ENCODE measurements at regions not wholly inside any gene's neighbourhood (a gene's known extent, or its start where the extent isn't known, plus 50 kb on each side); places are given as distances from the start of the nearest gene placed in this dataset.

DNA sequence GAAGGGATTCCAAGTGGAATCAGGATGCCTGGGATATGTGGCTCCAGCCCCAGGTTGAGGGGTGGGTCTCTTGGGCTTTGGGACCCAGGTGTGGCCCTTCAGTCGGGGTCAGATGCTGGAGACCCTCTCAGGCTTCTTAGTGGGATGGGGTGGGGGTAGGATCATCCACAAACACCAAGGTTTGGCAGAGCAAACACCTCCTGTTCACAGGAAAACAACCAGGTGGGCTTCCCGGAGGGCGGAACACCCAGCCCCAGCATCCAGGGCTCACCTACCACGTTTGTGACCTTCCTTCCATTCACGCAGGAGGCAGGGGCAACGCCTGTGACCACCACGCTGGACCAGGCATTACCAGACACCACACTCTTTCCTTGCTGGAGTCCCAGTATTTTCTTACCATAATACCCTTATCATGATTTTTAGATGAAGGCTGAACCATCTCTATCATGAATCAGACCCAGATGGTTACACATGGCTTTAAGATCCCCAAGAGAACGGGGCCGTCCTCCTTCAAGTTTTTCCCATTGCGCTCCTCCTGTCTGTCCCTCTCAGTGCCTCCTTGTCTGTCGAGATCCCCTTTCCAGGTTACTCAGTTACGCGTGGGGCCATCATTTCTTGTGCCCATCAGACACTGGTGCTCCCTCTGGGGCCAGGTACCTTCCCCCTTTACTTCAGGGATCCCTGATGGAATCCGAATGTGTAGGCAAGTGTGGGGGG lies 428.2 kb downstream of the NPHP4 start:
- Mint-ChIP-seq H3K4me1 (no peaks in the 10 kb centered on the region), H3K4me3 (no peak overlapping the region), H3K9me3 (peaks cover under 1 to 5% (median 2%) of the 10 kb centered on the region in 3 donors), H3K27me3 (peaks cover 8 to 12% of the 10 kb centered on the region in 2 donors), H3K27ac (no peak overlapping the region), H3K36me3 (no peaks in the 10 kb centered on the region)
- Histone ChIP-seq H3K27me3 (replicated peaks in 1 of 2; ENCODE audit: control insufficient read depth in 2 of 2, extremely low read depth in 1 of 2, insufficient read depth in 2 of 2, low read length in 1 of 2) (peaks cover 0 to 25% of the 10 kb centered on the region in 2 experiments), H3K36me3 (ENCODE audit: control insufficient read depth in 2 of 2, extremely low read depth in 1 of 2, insufficient read depth in 1 of 2, low read length in 1 of 2) (no peaks in the 10 kb centered on the region), H3K4me3 (ENCODE audit: control insufficient read depth in 1 of 2, extremely low read depth in 1 of 2, low read length in 1 of 2) (no peak overlapping the region), H3K9me3 (no peaks in the 10 kb centered on the region), H3K4me1 (ENCODE audit: control insufficient read depth in 1 of 2, extremely low read depth in 1 of 2, insufficient read depth in 2 of 2, low read length in 2 of 2) (no peaks in the 10 kb centered on the region), H3K27ac (ENCODE audit: low read length) (no peak overlapping the region)
- ChIA-PET POLR2A (no interaction called here), CTCF (no interaction called here)
- ATAC-seq (replicated peaks in 1 of 4), result no peak
- DNase-seq, result no peak
- 72% methylated on average over 7 of the region's 14 CpGs for WGBS (ENCODE audit: insufficient coverage)

DNA sequence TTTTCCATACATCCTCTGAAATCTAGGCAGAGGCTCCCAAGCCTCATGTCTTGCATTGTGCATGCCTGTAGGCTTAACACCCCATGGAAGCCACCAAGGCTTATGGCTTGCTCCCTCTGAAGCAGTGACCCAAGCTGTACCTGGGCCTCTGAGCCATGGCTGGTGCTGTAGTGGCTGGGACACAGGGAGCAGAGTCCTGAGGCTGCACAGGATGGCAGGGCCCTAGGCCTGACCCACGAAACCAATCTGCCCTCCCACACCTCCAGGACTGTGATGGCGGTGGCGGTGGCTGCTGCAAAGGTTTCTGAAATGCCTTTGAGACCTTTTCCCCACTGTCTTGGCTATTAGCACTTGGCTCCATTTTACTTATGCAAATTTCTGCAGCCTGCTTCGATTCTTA lies 429.5 kb downstream of the NPHP4 start:
- Histone ChIP-seq H3K27ac (ENCODE audit: low read length) (no peak overlapping the region), H3K36me3 (ENCODE audit: control insufficient read depth in 2 of 2, extremely low read depth in 1 of 2, insufficient read depth in 1 of 2, low read length in 1 of 2) (no peaks in the 10 kb centered on the region), H3K4me3 (ENCODE audit: control insufficient read depth in 1 of 2, extremely low read depth in 1 of 2, low read length in 1 of 2) (no peak overlapping the region), H3K4me1 (ENCODE audit: control insufficient read depth in 1 of 2, extremely low read depth in 1 of 2, insufficient read depth in 2 of 2, low read length in 2 of 2) (no peaks in the 10 kb centered on the region), H3K27me3 (replicated peaks in 1 of 2; ENCODE audit: control insufficient read depth in 2 of 2, extremely low read depth in 1 of 2, insufficient read depth in 2 of 2, low read length in 1 of 2) (peaks cover 0 to 25% of the 10 kb centered on the region in 2 experiments), H3K9me3 (no peaks in the 10 kb centered on the region)
- Mint-ChIP-seq H3K4me1 (no peaks in the 10 kb centered on the region), H3K36me3 (no peaks in the 10 kb centered on the region), H3K9me3 (peaks cover 5 to 9% (median 9%) of the 10 kb centered on the region in 3 donors), H3K27ac (no peak overlapping the region), H3K4me3 (no peak overlapping the region), H3K27me3 (peaks cover 8 to 12% of the 10 kb centered on the region in 2 donors)
- ATAC-seq (replicated peaks in 1 of 4) (no peak), DNase-seq (no peak)
- ChIA-PET CTCF (no interaction called here), POLR2A (no interaction called here)
- WGBS (ENCODE audit: insufficient coverage), result no CpG with 5 or more reads among the region's 4 CpGs

DNA sequence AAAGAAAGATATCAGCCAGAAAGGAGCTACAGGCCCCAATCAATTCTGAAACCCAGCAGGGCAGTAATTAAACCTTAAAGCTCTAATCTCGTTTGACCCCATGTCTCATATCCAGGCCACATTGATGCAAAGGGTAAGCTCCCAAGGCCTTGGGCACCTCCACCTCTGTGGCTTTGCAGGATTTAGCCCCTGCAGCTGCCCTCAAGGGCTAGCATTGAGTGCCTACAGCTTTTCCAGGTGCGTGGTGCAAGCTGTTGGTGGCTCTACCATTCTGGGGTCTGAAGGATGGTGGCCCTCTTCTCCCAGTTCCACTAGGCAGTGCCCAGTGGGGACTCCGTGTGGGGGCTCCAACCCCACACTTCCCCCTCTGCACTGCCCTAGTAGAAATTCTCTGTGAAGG lies 429.9 kb downstream of the NPHP4 start:
- Histone ChIP-seq H3K4me3 (ENCODE audit: control insufficient read depth in 1 of 2, extremely low read depth in 1 of 2, low read length in 1 of 2) (no peak overlapping the region), H3K27ac (ENCODE audit: low read length) (no peak overlapping the region), H3K27me3 (replicated peaks in 1 of 2; ENCODE audit: control insufficient read depth in 2 of 2, extremely low read depth in 1 of 2, insufficient read depth in 2 of 2, low read length in 1 of 2) (peaks cover 0 to 25% of the 10 kb centered on the region in 2 experiments), H3K4me1 (ENCODE audit: control insufficient read depth in 1 of 2, extremely low read depth in 1 of 2, insufficient read depth in 2 of 2, low read length in 2 of 2) (no peaks in the 10 kb centered on the region), H3K36me3 (ENCODE audit: control insufficient read depth in 2 of 2, extremely low read depth in 1 of 2, insufficient read depth in 1 of 2, low read length in 1 of 2) (no peaks in the 10 kb centered on the region), H3K9me3 (no peaks in the 10 kb centered on the region)
- peaks cover 5 to 10% (median 9%) of the 10 kb centered on the region in 3 donors for H3K9me3 Mint-ChIP-seq
- CTCF ChIA-PET, result no interaction called here
- no peak for DNase-seq
- no peaks in the 10 kb centered on the region for H3K4me1 Mint-ChIP-seq
- POLR2A ChIA-PET, result no interaction called here
- WGBS (ENCODE audit: insufficient coverage), result 58% methylated on average over 2 of the region's 3 CpGs
- no peaks in the 10 kb centered on the region for H3K36me3 Mint-ChIP-seq
- no peak overlapping the region for H3K4me3 Mint-ChIP-seq
- no peak overlapping the region for H3K27ac Mint-ChIP-seq
- ATAC-seq (replicated peaks in 1 of 4), result no peak
- H3K27me3 Mint-ChIP-seq, result peaks cover 8 to 12% of the 10 kb centered on the region in 2 donors

DNA sequence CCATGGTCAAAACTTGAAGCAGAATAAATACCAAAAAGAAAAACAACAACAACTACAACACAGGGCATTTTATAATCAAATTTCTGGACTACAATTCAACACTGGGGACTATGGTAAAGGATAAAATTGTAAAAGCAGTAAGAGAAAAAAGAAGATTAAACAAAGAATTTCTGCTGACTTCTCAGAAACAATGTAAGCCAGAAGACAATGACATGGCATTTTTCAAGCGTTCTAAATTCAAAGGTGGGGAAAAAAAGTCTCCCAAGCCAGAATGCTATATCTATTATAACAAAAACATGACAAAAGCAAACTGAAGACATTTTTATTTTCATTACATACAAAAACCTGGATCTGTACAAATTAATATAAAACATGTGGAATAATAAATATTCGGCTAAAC lies 433.1 kb downstream of the NPHP4 start:
- H3K27ac ChIP-seq (ENCODE audit: low read length), result no peak overlapping the region
- Mint-ChIP-seq H3K27ac (no peak overlapping the region), H3K4me1 (no peaks in the 10 kb centered on the region), H3K36me3 (no peaks in the 10 kb centered on the region), H3K4me3 (no peak overlapping the region), H3K27me3 (peaks cover 2 to 11% of the 10 kb centered on the region in 2 donors), H3K9me3 (peaks cover 5 to 11% (median 9%) of the 10 kb centered on the region in 3 donors)
- H3K4me3 ChIP-seq (ENCODE audit: control insufficient read depth in 1 of 2, extremely low read depth in 1 of 2, low read length in 1 of 2), result no peak overlapping the region
- peaks cover 0 to 7% of the 10 kb centered on the region in 2 experiments for H3K27me3 ChIP-seq (replicated peaks in 1 of 2; ENCODE audit: control insufficient read depth in 2 of 2, extremely low read depth in 1 of 2, insufficient read depth in 2 of 2, low read length in 1 of 2)
- H3K36me3 ChIP-seq (ENCODE audit: control insufficient read depth in 2 of 2, extremely low read depth in 1 of 2, insufficient read depth in 1 of 2, low read length in 1 of 2), result no peaks in the 10 kb centered on the region
- no peaks in the 10 kb centered on the region for H3K9me3 ChIP-seq
- no CpG with 5 or more reads among the region's 2 CpGs for whole genome bisulfite sequencing (ENCODE audit: insufficient coverage)
- POLR2A ChIA-PET, result no interaction called here
- DNase-seq (no peak), ATAC-seq (replicated peaks in 1 of 4) (no peak)
- H3K4me1 ChIP-seq (ENCODE audit: control insufficient read depth in 1 of 2, extremely low read depth in 1 of 2, insufficient read depth in 2 of 2, low read length in 2 of 2), result no peaks in the 10 kb centered on the region
- CTCF ChIA-PET, result no interaction called here

DNA sequence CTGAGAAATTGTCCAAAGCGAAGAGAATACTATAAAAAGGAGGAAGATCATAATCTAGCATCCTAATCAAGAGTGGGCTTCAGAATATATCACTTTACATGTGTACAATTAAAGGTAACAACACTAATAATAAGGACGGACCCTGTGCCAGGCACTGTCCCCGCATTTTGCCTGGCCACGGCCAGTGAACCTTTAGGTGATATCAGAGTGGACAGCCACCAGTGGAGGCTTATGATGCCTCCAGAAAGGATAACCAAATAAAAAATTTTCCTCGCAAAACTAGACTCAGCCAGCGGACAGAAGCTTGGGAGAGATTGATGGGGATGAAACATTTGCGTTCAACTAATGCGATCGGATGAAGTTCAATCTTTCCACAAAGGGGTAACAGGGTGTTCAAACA lies 436.4 kb downstream of the NPHP4 start:
- DNase-seq (no peak), ATAC-seq (replicated peaks in 1 of 4) (no peak)
- ChIA-PET POLR2A (no interaction called here), CTCF (no interaction called here)
- no peak overlapping the region for H3K27ac ChIP-seq (ENCODE audit: low read length)
- Mint-ChIP-seq H3K27ac (no peak overlapping the region), H3K4me1 (peaks cover 0 to 3% (median 0%) of the 10 kb centered on the region in 3 donors), H3K36me3 (no peaks in the 10 kb centered on the region), H3K9me3 (peaks cover 5 to 11% (median 9%) of the 10 kb centered on the region in 3 donors), H3K4me3 (no peak overlapping the region), H3K27me3 (peaks cover 7 to 8% of the 10 kb centered on the region in 2 donors)
- peaks cover 0 to 20% of the 10 kb centered on the region in 2 experiments for H3K27me3 ChIP-seq (replicated peaks in 1 of 2; ENCODE audit: control insufficient read depth in 2 of 2, extremely low read depth in 1 of 2, insufficient read depth in 2 of 2, low read length in 1 of 2)
- no peaks in the 10 kb centered on the region for H3K4me1 ChIP-seq (ENCODE audit: control insufficient read depth in 1 of 2, extremely low read depth in 1 of 2, insufficient read depth in 2 of 2, low read length in 2 of 2)
- WGBS (ENCODE audit: insufficient coverage), result 90% methylated on average over 7 of the region's 9 CpGs
- no peak overlapping the region for H3K4me3 ChIP-seq (ENCODE audit: control insufficient read depth in 1 of 2, extremely low read depth in 1 of 2, low read length in 1 of 2)
- H3K9me3 ChIP-seq, result no peaks in the 10 kb centered on the region
- no peaks in the 10 kb centered on the region for H3K36me3 ChIP-seq (ENCODE audit: control insufficient read depth in 2 of 2, extremely low read depth in 1 of 2, insufficient read depth in 1 of 2, low read length in 1 of 2)

DNA sequence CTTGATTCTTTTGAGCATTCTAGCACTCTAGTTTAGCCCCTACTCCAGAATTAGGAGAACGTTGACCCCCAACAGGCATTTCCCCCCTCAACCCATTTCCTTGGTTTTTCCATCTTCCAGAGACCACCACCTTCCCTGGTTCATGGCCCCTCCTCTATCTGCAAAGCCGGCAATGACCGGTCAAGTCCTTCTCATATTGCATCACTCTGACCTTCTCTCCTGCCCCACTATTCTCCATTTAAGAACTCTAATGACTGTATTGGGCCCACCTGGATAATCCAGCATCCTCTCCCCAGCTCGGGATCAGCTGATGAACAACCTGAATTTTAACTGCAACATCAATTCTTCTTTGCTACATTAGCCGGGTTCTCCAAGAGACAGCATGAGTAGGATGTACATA lies 437.4 kb downstream of the NPHP4 start:
- ChIA-PET POLR2A (no interaction called here), CTCF (no interaction called here)
- Mint-ChIP-seq H3K9me3 (peaks cover 5 to 11% (median 9%) of the 10 kb centered on the region in 3 donors), H3K4me3 (no peak overlapping the region), H3K27me3 (peaks cover 7 to 8% of the 10 kb centered on the region in 2 donors), H3K4me1 (peaks cover 0 to 3% (median 0%) of the 10 kb centered on the region in 3 donors), H3K36me3 (no peaks in the 10 kb centered on the region), H3K27ac (no peak overlapping the region)
- Histone ChIP-seq H3K36me3 (ENCODE audit: control insufficient read depth in 2 of 2, extremely low read depth in 1 of 2, insufficient read depth in 1 of 2, low read length in 1 of 2) (no peaks in the 10 kb centered on the region), H3K27ac (ENCODE audit: low read length) (no peak overlapping the region), H3K4me3 (ENCODE audit: control insufficient read depth in 1 of 2, extremely low read depth in 1 of 2, low read length in 1 of 2) (no peak overlapping the region), H3K27me3 (replicated peaks in 1 of 2; ENCODE audit: control insufficient read depth in 2 of 2, extremely low read depth in 1 of 2, insufficient read depth in 2 of 2, low read length in 1 of 2) (peaks cover 0 to 20% of the 10 kb centered on the region in 2 experiments), H3K9me3 (no peaks in the 10 kb centered on the region), H3K4me1 (ENCODE audit: control insufficient read depth in 1 of 2, extremely low read depth in 1 of 2, insufficient read depth in 2 of 2, low read length in 2 of 2) (no peaks in the 10 kb centered on the region)
- DNase-seq (no peak), ATAC-seq (replicated peaks in 1 of 4) (no peak)
- WGBS (ENCODE audit: insufficient coverage), result 86% methylated on average over 3 of the region's 5 CpGs
